ENCODE measurements at regions not wholly inside any gene's neighbourhood (a gene's known extent, or its start where the extent isn't known, plus 50 kb on each side); places are given as distances from the start of the nearest gene placed in this dataset.
"Not testable (repeated sequence)": the region's sequence is repeated elsewhere in the genome, so short reads cannot be mapped to it uniquely, and the experiment has no call there.

DNA sequence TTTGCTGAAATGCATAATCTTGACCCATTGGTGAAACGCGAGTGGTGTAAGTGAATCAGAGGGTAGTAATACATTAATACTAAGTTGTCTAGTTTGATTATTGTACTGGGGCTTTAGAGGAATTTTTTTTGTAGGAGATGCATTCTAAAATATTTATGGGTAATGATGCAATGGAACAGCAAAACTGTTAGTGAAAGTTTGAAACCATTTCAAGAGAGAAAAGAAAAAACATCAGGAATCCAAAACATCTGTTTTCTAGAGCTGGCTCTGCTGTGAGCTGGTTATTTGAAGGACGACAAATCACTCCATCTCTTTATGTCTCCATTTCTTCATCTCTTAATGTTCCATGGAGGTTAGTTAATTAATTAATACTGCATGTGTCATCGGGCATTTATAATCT, 351.9 kb upstream of the FAT1 start:
- no peak for DNase-seq

DNA sequence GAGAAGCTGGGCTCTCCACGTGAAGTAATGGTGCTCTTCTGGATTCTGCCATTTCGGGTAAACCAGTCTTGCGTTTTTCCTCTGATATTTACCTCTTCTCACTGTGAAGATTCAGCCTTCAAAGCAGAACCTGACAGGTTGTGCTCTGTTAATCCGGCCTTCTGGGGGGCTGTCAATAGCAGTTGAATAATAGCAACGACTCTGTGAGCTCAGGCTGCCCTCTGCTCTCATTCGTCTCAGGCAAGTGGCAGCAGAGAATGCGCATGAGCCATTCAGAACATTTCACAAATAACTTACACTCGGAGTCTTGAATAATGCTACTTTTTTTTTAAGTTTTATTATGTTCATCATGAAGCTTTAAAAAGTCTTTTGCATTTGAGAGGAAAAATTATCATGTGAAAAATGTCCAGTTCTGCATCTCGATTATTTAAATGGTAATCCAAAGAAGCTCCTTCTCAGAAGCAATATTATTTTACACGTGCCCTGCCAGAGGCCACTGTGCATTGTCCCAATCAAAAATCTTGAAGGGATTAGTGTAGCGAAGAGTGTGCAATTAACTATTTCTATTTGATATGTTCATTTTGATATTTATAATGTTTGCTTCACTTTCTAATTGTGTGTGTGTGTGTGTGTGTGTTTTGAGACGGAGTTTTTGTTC, 354.2 kb upstream of the FAT1 start:
- DNase-seq: no peak

DNA sequence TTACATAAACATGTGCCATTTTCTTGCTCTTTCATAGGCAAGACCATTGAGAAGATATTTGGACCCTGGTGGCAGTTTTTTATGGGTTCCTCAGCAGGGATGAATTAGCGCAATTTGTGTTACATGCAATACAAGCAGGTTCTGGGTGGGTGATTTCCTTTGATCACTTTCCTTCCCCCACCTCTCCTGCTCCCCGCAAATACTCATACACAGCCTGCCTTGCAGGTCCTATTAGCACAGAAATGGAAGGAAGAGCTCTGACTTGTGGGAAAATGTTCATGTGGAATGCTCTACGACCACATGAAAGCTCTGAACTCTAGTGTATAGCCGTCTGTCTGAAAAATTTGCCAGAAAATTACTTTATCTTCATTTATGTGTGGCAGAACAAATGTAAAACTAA, 361.0 kb upstream of the FAT1 start:
- no peak for DNase-seq

DNA sequence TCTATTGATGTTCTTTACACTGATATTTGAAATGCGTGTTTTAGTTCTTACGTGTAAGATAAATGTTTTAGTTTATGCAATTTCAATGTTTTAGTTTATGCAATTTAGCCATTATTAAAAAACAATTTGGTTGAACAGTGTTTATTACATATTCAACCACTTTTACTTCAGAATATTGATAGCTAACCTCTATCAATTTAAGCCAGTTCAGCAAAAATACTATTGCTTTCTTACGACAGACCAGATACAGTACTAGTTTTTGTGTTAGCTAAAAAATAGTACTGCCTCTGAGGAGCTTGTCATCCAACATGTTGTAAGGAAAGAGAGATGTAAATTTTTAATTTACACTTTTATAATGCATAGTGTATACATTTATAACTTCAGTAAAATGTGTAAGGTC, 361.7 kb upstream of the FAT1 start:
- DNase-seq: no peak

DNA sequence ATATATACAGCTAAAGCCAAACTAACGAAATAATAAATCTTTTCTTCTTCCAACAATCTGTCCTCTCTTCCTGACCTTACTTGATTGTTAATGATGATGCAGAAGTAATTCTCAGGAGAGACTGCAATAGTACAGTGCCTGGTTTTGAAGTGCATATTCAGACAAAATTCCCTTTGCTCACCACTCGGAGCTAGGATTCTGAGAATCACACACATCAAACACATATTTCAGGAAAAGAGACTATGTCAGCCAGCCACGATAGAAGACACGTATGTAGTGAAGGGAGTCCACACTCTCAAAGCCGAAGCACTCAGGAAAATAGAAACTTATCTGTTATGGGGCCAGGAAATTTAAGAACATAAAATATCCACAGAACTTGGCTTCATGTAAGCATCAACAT, 362.5 kb upstream of the FAT1 start:
- DNase-seq: no peak

DNA sequence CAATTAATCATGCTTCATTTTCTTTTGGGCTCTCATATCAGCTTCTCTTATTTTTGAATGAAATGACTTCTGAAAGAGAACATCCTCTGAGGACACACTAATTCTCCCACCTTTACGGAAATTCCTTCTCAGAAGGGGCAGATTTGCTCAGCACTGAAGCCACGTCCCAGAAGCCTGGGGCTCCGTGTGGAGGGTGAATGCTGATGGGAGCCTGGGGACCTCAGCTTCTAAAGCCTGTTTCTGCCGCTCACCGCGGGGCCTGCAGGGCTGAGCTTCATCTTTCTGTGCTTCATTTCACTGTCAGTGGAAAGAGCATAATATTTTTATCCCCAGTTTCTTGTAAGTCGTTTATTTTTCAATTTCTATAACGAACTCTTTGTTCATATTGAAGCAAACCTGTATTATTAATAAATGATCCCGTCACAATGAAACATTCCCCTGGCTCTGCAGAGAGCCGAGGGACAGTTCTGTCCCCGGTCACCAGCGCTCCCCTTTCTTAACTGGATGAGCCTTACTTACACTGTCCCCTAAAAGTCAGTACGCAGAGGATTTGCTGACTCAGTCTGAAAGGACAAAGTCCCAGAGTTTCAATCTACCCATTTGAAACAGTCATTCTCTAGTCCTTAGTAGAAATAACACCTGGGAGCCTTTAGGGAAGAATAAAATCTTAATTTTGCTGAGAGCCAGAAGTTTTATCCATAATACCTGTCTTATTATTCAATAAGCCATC, 364.6 kb upstream of the FAT1 start:
- no peak for DNase-seq

DNA sequence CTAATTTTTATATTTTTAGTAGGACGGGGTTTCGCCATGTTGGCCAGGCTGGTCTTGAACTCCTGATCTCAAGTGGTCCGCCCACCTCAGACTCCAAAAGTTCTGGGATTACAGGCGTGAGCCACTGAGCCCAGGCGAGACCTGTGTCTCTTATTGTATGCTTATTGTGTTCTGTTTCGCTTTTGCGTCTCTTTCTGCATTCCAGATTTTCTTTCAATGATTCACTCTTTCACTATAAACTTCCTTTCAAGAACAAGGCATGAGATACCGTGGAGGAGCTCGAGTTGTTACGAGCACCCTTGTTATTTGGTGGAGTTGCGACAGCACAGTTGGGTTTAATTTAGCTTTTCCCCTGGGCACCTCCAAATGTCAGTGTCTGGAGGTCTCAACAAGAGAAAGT, 366.7 kb upstream of the FAT1 start:
- no peak for DNase-seq

DNA sequence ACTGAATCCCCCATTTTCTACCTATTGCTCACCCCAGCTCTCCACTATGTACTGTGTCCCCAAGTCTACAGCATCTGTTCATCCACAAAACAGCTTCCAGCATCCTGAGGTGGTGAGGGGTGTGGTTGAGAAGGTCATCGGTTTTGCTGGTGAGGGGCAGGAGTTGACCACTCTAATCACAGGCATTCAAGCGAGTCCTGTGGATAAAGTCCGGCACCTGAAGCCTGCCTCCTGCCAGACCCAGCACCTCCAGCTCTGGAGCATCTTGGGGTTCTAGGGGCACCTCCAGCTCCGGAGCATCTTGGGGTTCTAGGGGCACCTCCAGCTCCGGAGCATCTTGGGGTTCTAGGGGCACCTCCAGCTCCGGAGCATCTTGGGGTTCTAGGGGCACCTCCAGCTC, 367.2 kb upstream of the FAT1 start:
- DNase-seq: not testable (repeated sequence)

DNA sequence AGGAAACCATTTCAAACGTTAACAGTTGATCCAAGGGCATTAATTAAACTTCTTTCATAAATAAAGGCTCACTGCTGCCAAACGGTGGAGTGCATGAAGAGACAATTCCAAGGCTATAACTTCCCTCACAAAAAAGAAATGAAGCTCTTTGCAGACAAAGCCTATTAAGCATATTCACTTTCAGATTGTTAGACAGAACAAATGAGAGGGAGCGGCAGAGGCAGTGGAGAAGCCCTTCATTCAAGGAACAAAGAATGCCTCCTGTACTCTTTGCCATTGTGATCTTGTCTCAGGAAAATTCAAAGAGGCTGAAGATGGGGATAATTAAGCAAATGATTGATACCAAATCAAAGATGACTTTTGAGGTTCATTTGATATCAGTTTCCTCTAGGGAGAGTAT, 370.5 kb upstream of the FAT1 start:
- DNase-seq: no peak

DNA sequence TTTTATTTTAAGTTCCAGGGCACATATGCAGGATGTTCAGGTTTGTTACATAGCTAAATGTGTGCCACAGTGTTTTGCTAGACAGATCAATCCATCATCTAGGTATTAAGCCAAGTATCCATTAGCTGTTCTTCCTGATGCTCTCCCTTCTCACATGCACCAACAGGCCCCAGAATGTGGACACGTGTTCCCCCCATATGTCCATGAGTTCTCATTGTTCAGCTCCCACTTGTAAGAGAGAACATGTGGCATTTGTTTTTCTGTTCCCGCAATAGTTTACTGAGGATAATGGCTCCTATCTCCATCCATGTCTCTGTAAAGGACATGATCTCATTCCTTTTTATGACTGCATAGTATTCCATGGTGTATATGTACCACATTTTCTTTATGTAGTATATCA, 374.8 kb upstream of the FAT1 start:
- DNase-seq: no peak

DNA sequence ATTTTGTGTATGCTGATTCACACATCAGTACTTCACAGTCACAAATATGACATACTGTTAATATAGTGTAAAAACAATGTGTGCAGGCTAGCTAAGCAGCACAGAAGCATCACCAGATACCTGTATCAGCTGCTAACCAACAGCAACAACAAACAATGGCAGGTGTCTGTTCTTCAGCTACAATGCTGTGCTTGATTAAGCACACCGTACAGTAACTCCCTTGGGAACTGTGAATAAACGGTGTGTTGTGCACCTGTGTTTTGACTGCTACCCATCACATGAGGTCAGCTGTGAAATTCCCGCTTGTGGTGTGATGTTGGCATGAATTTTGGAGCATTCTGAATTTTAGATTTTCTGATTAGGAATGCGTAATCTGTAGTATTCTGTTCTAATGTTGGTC, 379.7 kb upstream of the FAT1 start:
- no peak for DNase-seq

DNA sequence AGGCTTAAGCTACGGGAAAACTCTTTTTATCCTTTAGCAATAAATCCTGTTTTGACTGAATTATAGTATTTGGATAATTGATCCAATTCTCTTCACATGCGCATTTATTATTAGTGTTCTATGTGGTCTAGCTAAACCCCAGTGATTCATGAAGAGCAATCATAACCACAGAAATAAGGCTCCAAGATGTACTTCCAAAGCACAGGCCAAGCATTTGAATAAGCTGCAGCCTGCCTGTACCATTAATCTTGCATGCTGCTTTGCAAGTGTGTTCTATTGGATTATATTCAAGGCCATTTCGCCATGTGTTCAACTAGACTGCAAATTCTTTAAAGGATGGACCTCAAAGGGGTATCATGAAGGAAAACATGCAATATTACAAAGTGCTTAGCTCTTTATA, 385.2 kb upstream of the FAT1 start:
- DNase-seq: no peak

DNA sequence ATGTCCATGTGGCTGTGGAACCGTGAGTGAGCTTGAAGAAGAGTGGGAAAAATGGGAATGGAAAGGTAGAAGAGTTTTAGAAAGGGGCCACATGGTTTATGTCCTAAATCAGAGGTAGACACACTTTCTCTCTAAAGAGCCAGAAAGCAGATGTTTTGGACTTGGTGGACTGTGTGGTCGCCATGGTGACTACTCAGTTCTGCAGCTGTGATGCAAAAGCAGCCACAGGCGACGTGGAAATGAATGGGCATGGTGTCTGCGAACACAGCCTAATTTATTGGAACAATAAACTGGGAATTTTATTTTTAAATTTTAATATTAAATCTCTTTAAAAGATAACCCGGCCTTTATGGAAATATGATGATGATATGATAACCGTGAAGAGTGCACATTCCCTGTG, 386.0 kb upstream of the FAT1 start:
- no peak for DNase-seq

DNA sequence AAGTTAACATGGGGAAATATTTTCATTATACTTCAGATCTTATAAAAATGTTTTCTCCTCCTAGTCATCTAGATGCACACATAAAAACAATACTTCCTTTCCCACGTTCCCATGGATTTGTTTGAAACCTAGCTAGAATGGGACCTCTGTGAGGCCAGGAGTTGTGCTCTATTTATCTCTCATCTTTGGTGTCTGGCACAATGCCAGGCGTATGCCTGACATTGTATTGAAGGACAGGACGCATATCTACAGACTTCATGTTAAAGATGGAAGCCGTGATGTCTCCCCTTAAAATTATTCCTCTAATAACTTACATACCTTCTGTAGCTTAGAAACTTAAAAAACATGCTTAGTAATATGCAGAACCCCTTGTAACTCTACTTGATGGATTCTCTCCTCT, 394.5 kb upstream of the FAT1 start:
- no peak for DNase-seq

DNA sequence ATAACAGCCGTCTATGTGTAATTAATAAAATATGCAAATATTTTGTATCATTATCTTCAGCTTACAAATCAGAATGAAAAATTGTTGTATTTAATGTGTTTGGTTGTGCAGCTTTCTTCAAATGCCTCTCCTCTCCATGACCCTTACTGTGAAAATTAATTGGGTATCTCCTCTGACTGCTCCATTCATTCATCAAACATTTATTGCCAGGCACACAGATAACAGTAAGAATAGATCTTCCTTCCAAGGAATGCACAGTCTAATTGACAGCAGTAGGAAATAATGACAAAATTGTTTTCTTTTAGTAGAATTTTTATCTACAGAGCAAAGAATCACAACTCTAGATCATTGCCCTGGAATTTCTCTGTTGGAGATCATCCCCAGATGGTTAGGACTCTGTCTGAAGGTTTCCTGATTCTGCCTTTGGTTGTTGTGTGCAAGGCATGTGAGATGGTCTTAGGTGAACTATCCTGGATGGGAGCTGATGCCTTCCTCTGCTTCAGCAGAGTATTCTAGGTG, 395.0 kb upstream of the FAT1 start:
- no peak for DNase-seq

DNA sequence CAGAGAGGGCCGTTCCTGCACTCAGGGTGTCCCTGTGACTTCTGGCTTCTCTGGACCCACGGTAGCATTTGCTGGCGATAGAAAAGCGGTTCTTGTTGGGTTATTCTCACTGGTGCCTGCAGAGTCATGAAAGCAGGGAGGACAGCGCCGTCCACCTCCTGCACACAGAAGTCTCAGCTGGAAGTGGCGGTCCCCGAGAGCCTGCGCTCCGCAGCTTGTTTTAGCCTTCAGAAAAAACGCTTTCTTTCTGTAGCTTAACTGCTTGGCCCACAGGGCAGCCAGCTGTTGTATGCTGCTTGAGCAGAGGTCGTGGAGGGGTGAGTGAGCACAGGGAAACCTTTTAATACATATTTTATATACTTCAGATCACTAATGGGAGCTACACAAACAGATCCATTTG, 400.7 kb upstream of the FAT1 start:
- DNase-seq: no peak

DNA sequence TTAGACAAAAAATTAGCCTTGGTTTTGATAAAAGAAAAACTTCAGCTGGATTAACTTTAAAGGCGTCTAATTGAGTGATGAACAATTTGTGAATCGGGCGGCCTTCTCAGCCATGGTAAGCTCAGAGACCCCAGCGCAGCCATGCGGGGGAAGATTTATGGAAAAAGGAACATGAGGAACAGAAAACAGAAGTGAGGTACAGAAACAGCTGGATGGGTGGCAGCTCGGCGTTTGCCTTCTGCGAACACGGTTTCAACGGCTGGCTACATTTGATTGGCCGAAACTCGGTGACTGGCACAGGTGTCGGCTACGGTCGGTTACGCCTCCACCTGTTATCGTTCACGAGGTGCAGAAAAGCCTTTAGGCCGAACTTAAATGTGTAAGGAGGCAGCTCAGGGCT, 401.4 kb upstream of the FAT1 start:
- no peak for DNase-seq

DNA sequence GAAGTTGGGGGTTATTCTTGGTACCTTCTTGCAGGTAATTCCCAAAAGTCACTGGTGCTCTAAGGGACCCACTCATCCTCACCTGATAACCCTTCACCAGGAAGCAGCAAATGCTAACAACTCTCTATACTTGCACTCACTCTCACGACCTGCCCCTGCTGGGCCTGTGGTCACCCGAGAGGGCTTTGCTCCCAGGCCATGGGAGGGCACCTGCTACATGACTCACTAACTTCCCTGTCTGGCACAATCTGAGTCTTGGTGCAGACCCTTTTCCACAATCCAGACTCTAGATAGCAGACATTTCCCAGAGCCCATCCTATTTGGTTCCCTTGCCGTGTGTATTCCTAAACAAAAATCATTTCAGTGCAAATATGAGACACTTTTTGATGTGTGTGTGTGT, 403.8 kb upstream of the FAT1 start:
- DNase-seq: no peak

DNA sequence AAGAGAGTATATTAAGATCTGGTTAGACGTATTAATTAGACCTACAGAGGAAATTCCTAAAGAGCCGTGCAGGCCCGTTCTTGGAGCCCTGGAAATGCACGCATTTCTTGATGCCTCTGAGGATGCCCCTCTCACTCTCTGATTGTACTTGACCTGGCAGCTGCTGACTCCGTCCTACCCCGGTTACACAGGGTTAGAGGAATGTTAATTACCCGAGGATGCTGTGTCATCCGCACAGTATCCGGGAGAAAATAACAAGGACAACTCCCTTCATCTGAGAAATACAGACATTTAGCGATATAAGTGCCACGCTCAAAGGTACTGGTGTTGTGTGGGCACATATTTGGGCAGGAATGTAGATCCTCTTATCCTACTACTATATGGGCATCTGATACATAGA, 404.6 kb upstream of the FAT1 start:
- DNase-seq: no peak

DNA sequence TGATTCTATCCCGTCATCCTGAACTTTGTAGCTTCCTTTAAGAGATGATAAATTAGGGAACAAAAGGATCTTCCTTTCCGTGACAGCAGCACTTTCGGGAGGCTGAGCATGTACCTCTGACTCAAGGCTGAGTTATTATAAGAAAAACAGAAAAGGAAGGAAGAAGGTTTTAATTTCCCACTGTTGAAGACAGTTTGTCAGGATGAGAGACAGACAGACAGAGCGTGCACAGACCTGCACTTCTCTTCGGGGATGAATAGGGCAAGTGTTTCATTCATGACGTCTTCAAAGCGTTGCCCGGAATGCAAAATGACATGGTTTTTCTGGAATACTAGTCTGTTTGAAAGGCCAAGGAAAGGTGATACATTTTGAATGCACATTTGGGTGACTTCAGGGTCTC, 405.3 kb upstream of the FAT1 start:
- DNase-seq: no peak

DNA sequence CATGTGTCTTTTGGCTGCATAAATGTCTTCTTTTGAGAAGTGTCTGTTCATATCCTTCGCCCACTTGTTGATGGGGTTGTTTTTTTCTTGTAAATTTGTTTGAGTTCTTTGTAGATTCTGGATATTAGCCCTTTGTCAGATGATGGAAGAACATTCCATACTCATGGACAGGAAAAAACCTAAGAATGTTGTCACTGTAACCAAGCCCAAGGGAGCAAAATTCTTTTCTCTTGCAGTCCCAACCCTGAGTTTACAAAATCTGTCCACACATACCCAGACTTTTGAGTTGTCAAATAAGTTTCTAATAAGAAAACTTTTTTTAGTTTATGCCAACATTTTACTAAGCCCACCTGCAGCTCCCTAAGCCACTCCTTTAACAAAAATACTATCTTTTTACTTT, 408.2 kb upstream of the FAT1 start:
- DNase-seq: not testable (repeated sequence)

DNA sequence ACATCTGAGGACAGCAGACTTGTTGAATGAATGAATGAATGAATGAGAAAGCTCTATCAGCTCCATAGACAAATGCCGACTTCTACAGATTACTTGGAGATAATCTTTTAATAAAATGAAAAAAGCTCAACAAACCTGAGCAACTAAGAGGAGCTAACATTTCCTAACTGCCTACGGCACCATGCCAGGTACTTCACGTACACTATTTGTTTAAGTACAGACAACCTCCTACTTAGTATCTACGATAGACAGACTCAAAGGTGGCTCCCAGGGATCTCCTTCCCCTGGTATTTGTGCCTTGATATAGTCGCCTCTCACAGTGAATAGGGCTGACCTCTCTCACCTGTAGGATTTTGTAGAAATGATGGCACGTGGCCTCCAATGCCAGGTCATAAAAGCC, 412.2 kb upstream of the FAT1 start:
- DNase-seq: no peak

DNA sequence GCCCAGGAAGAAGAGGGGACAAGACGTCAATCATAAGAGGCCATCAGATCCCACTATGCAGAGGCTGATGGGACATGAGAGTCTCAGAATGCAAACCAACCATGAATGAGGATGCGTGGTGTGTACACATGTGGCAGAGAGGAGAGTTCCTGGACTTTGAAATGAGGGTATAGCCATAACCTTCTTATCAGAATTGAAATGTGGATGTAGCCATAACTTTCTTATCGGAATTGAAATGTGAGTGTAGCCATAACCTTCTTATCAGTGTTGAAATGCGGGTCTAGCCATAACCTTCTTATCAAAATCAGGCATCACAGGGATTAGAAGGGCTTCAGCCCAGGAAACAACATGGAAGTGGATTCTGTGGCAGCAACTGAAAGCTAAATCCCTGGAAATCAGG, 415.5 kb upstream of the FAT1 start:
- no peak for DNase-seq

DNA sequence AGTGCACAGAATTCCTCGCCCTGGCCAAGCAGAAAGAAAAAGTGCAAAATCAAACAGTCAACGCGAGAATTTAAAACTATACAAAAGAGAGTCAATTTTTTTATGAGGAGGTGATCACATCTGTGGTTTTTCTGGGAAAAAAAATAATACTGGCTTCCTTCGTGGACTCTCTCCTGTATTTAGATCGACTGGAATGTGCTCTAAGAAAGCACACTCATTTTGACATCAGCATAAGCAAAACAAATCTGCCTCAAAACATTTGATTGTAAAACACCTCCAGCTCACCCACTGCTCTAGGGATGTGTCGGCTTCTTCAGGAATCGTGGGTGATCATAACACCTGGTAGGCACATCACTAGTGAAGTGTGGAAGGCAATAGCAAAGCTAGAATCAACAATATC, 417.4 kb upstream of the FAT1 start:
- DNase-seq: no peak

All from DMS 273 treated with DMSO at 0.1 percent for 48 hours (cell line).